ENCODE measurements at regions not wholly inside any gene's neighbourhood (a gene's known extent, or its start where the extent isn't known, plus 50 kb on each side); places are given as distances from the start of the nearest gene placed in this dataset.

GRCh38 chr2:36277881-36278523 lies 77.6 kb upstream of the CRIM1 start:
- TF ChIP-seq CTCF (conservative IDR thresholded peaks at IDR 0.05; ENCODE audit: low read length), result no peak
- TF ChIP-seq EZH2phosphoT487 (IDR thresholded peaks at IDR 0.05; ENCODE audit: borderline replicate concordance), result no peak
